SK-N-SH treated with all-trans-retinoic acid at 6 μM for 48 hours (cell line): ENCODE measurements at regions not wholly inside any gene's neighbourhood (a gene's known extent, or its start where the extent isn't known, plus 50 kb on each side); places are given as distances from the start of the nearest gene placed in this dataset.
A peak's percentile ranks its signal among the peaks of the same experiment; 100 is the strongest.

Experiments used
- ATAC-seq: fragments of 200-7000 bp; cut with Tn5 transposase; 3 replicates; pipeline ENCODE4 v1.9.1; 2020; ENCODE audit warnings: mild to moderate bottlenecking, moderate library complexity
- ARNTL ChIP-seq: fragments of 450-650 bp; formaldehyde crosslinking; IDR thresholded peaks from 2 replicates; pipeline ENCODE4 v1.5.0; 2020; ENCODE audit warnings: low read depth, mild to moderate bottlenecking, moderate library complexity, borderline replicate concordance
- CSDC2 ChIP-seq: fragments of 250-450 bp; sonication (Bioruptor Pico); IDR thresholded peaks from 2 replicates; pipeline ENCODE4 v1.5.0; 2020; ENCODE audit warnings: mild to moderate bottlenecking, moderate library complexity
- CSRNP3 ChIP-seq: fragments of 250-450 bp; sonication (Bioruptor Pico); IDR thresholded peaks from 2 replicates; pipeline ENCODE4 v1.5.1; 2021; ENCODE audit warnings: mild to moderate bottlenecking, moderate library complexity
- ESRRG ChIP-seq: fragments of 250-450 bp; sonication (Bioruptor Pico); IDR thresholded peaks from 2 replicates; pipeline ENCODE4 v1.6.1; 2021; ENCODE audit warnings: mild to moderate bottlenecking
- GLIS3 ChIP-seq: fragments of 250-450 bp; sonication (Bioruptor Pico); IDR thresholded peaks from 2 replicates; pipeline ENCODE4 v1.5.0; 2020; ENCODE audit warnings: mild to moderate bottlenecking, moderate library complexity
- ISL1 ChIP-seq: fragments of 250-450 bp; sonication (Bioruptor Pico); IDR thresholded peaks from 2 replicates; pipeline ENCODE4 v2.1.2; 2022; ENCODE audit warnings: mild to moderate bottlenecking, moderate library complexity
- OSR1 ChIP-seq: fragments of 250-450 bp; sonication (Bioruptor Pico); IDR thresholded peaks from 2 replicates; pipeline ENCODE4 v1.8.0; 2022; ENCODE audit warnings: moderate library complexity, mild to moderate bottlenecking, inconsistent platforms
- POU6F1 ChIP-seq: fragments of 250-450 bp; sonication (Bioruptor Pico); IDR thresholded peaks from 2 replicates; pipeline ENCODE4 v1.8.0; 2021; ENCODE audit warnings: low read depth, mild to moderate bottlenecking, moderate library complexity, borderline replicate concordance
- PPARA ChIP-seq: fragments of 250-450 bp; sonication (Bioruptor Pico); IDR thresholded peaks from 2 replicates; pipeline ENCODE4 v1.5.0; 2020; ENCODE audit warnings: mild to moderate bottlenecking, borderline replicate concordance
- RARB ChIP-seq: fragments of 250-450 bp; sonication (Bioruptor Pico); IDR thresholded peaks from 2 replicates; pipeline ENCODE4 v1.8.0; 2021; ENCODE audit warnings: mild to moderate bottlenecking, moderate library complexity
- SNAI2 ChIP-seq: fragments of 250-450 bp; sonication (Bioruptor Pico); IDR thresholded peaks from 2 replicates; pipeline ENCODE4 v1.5.0; 2020; ENCODE audit warnings: mild to moderate bottlenecking, moderate library complexity
- TCF4 ChIP-seq: fragments of 250-450 bp; sonication (Bioruptor Pico); IDR thresholded peaks from 2 replicates; pipeline ENCODE4 v1.8.0; 2021; ENCODE audit warnings: mild to moderate bottlenecking, moderate library complexity, borderline replicate concordance
- TSHZ2 ChIP-seq: fragments of 250-450 bp; sonication (Bioruptor Pico); IDR thresholded peaks from 2 replicates; pipeline ENCODE4 v1.5.0; 2020; ENCODE audit warnings: mild to moderate bottlenecking, moderate library complexity
- ZC3H10 ChIP-seq: fragments of 250-450 bp; sonication (Bioruptor Pico); IDR thresholded peaks from 2 replicates; pipeline ENCODE4 v1.5.1; 2021; ENCODE audit warnings: mild to moderate bottlenecking, moderate library complexity
- ZFP3 ChIP-seq: fragments of 250-450 bp; sonication (Bioruptor Pico); IDR thresholded peaks from 2 replicates; pipeline ENCODE4 v1.5.0; 2020; ENCODE audit warnings: mild to moderate bottlenecking, moderate library complexity
- ZFP30 ChIP-seq: fragments of 450-650 bp; formaldehyde crosslinking; IDR thresholded peaks from 2 replicates; pipeline ENCODE4 v1.5.0; 2022; ENCODE audit warnings: mild to moderate bottlenecking, moderate library complexity
- ZNF565 ChIP-seq: fragments of 450-650 bp; formaldehyde crosslinking; conservative IDR thresholded peaks from 2 replicates; pipeline ENCODE4 v1.5.0; 2020; ENCODE audit warnings: low read depth, mild to moderate bottlenecking, moderate library complexity
- ZNF8 ChIP-seq: fragments of 450-650 bp; formaldehyde crosslinking; IDR thresholded peaks from 2 replicates; pipeline ENCODE4 v1.5.0; 2020; ENCODE audit warnings: mild to moderate bottlenecking, moderate library complexity

GRCh38 chr13:90752070-90752469 lies 595.4 kb upstream of the MIR17HG start (continued):
- TF ChIP-seq POU6F1 (CRISPR knock-in tag) (no peak), RARB (CRISPR knock-in tag) (no peak), ZFP30 (CRISPR knock-in tag) (no peak), PPARA (no peak), ZNF8 (CRISPR knock-in tag) (no peak), ZFP3 (CRISPR knock-in tag) (no peak)
- TF ChIP-seq, all 23 proteins: peak for 0

GRCh38 chr13:90757127-90757680 lies 590.3 kb upstream of the MIR17HG start:
- no peak for TF ChIP-seq CSDC2 (CRISPR knock-in tag)
- ATAC-seq = no peak

- no peak for ATAC-seq
- TF ChIP-seq TCF4 (CRISPR knock-in tag) (no peak), ARNTL (no peak), SNAI2 (CRISPR knock-in tag) (no peak), CSRNP3 (CRISPR knock-in tag) (no peak), POU6F1 (CRISPR knock-in tag) (no peak), ZNF8 (CRISPR knock-in tag) (no peak), ZNF565 (CRISPR knock-in tag) (no peak), ISL1 (CRISPR knock-in tag) (no peak), GLIS3 (CRISPR knock-in tag) (no peak), TSHZ2 (CRISPR knock-in tag) (no peak), ESRRG (CRISPR knock-in tag) (no peak), RARB (CRISPR knock-in tag) (no peak), OSR1 (CRISPR knock-in tag) (no peak)
These were observed 586.8 kb upstream of the MIR17HG start for GRCh38 chr13:90760639-90761038.

GRCh38 chr13:90763476-90764150 lies 583.9 kb upstream of the MIR17HG start:
- TF ChIP-seq TCF4 (CRISPR knock-in tag) (peak; percentile 59; the same call in 1 of the 2 replicates), RARB (CRISPR knock-in tag) (no peak)
- ATAC-seq = no peak

- ATAC-seq = no peak
- no peak for TF ChIP-seq ZNF8 (CRISPR knock-in tag)
- TF ChIP-seq ISL1 (CRISPR knock-in tag) = peak; percentile 97
- 0 out of 2 replicates have a peak, but pooled peaks have one; percentile 35 for TF ChIP-seq ZC3H10
These were observed 581.0 kb upstream of the MIR17HG start for GRCh38 chr13:90766386-90766902.
